ENCODE measurements at regions not wholly inside any gene's neighbourhood (a gene's known extent, or its start where the extent isn't known, plus 50 kb on each side); places are given as distances from the start of the nearest gene placed in this dataset.
A peak's percentile ranks its signal among the peaks of the same experiment; 100 is the strongest.

DNA sequence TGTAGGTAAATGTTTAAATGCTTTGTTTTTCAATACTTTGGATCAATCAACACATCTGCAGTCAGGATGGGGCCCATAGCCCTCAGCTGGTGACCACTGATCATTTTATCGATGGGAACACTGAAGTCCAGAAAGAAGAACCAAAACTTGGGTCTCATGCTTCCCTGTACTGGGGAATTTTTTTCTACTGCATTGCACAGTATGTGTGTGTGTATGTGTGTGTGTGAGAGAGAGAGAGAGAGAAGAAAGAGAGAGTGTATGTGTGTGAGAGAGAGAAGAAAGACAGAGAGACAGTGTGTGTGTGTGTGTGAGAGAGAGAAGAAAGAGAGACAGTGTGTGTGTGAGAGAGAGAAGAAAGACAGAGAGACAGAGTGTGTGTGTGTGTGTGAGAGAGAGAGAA is 202.9 kb upstream of the MSX2 start:
- TF ChIP-seq, protein P1, sequence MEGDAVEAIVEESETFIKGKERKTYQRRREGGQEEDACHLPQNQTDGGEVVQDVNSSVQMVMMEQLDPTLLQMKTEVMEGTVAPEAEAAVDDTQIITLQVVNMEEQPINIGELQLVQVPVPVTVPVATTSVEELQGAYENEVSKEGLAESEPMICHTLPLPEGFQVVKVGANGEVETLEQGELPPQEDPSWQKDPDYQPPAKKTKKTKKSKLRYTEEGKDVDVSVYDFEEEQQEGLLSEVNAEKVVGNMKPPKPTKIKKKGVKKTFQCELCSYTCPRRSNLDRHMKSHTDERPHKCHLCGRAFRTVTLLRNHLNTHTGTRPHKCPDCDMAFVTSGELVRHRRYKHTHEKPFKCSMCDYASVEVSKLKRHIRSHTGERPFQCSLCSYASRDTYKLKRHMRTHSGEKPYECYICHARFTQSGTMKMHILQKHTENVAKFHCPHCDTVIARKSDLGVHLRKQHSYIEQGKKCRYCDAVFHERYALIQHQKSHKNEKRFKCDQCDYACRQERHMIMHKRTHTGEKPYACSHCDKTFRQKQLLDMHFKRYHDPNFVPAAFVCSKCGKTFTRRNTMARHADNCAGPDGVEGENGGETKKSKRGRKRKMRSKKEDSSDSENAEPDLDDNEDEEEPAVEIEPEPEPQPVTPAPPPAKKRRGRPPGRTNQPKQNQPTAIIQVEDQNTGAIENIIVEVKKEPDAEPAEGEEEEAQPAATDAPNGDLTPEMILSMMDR (IDR thresholded peaks at IDR 0.05) = no peak
- Histone ChIP-seq H3K4me3 (no peak overlapping the region), H3K4me1 (no peaks in the 10 kb centered on the region), H3K9me3 (no peaks in the 10 kb centered on the region), H3K36me3 (no peaks in the 10 kb centered on the region), H3K27ac (no peak overlapping the region), H3K27me3 (no peaks in the 10 kb centered on the region)
- peak; percentile 5 for DNase-seq (ENCODE audit: low spot score)

DNA sequence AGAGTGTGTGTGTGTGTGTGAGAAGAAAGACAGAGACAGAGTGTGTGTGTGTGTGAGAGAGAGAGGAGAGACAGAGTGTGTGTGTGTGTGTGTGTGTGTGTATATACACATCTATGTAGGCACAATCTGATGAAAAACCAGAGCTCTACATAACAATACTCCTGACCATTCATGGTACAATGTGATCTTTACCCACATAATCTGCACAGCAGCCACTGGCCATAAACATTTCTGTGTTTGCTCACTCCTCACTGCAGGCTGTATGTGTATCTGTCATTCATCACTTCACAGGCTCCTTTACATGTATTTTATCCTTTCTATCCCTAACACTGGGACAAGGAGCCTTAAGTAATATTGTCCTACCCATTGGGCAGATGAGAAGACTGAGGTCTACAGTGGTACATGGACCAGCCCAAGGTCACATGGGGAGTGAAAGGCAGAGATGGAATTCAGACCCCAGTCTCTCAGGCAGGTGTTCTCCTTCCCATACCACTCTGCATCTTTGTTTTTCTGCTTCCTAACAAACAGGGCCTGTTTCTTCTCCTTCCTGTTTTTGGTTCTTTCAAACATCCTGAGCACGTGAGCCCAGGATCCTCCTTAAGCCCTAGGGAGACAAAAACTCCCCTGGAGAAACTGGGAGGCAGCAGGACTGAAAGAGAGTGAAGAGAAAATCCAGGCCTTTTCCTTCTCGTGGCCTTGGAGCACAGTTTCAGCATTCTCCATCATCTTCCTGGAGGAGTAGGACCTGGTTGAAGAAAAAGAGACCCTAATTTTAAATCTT is 201.7 kb upstream of the MSX2 start:
- H3K9me3 ChIP-seq = no peaks in the 10 kb centered on the region
- no peak for DNase-seq (ENCODE audit: low spot score)
- no peak overlapping the region for H3K4me3 ChIP-seq
- H3K36me3 ChIP-seq = no peaks in the 10 kb centered on the region
- TF ChIP-seq, protein P1 (IDR thresholded peaks at IDR 0.05) = no peak
- H3K27me3 ChIP-seq = no peaks in the 10 kb centered on the region
- no peaks in the 10 kb centered on the region for H3K4me1 ChIP-seq
- H3K27ac ChIP-seq = no peak overlapping the region

DNA sequence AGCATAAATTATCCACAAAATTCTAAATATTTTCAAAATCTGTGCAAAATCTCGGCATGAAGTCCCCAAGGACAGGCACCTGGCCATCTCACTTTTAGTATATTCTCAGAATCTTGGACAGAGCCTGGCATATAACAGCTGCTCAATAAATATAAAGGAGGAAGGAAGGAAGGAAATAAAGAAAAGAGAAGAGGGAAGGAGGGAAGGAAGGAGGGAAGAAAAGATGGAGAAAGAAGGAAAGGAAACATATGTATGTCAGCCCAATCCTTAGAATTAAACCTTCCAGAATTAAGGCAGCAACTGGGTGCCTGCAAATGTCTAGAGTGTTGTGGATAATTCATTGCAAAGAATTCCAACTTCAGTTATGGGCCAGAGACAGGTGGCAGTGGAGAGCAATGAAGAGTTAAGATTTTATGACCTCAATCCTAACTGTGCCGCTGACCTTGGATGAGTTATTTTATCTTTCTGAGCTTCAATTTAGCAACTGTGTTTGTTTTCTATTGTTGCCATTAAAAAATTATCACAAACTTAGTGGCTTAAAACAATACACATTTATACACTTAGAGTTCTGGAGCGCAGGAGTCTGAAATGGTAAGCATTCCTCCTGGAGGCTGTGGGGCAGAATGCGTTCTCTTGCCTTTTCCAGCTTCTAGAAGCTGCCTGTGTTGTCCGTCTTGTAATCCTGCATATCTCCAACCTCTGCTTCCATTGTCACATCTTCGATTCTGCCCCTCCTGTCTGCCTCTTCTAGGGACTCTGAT is 200.9 kb upstream of the MSX2 start:
- TF ChIP-seq, protein P1 (IDR thresholded peaks at IDR 0.05) = no peak
- Histone ChIP-seq H3K4me3 (no peak overlapping the region), H3K27ac (no peak overlapping the region), H3K9me3 (no peaks in the 10 kb centered on the region), H3K36me3 (no peaks in the 10 kb centered on the region), H3K27me3 (no peaks in the 10 kb centered on the region), H3K4me1 (no peaks in the 10 kb centered on the region)
- DNase-seq (ENCODE audit: low spot score) = no peak

DNA sequence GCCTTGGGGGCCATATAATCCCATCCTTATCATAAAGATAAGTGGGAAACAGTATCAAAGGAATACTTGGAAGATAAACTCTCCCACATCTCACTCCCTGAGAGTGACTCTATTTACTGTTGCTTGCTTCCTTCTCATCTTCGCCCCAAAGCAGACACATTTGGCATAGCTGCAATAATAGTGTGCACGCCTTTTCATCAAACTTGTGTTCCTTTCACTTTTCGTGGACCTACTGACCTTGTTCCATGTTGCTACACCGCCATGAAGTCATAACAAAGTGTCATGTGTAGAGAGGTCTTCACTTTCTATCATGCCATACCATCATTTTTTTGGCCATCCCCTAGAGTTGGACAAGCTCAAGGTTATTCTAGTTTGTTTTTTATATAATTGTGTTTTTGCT is 200.0 kb upstream of the MSX2 start:
- H3K4me3 ChIP-seq = no peak overlapping the region
- no peaks in the 10 kb centered on the region for H3K4me1 ChIP-seq
- H3K27ac ChIP-seq = no peak overlapping the region
- TF ChIP-seq, protein P1 (IDR thresholded peaks at IDR 0.05) = no peak
- H3K36me3 ChIP-seq = no peaks in the 10 kb centered on the region
- no peak for DNase-seq (ENCODE audit: low spot score)
- H3K27me3 ChIP-seq = no peaks in the 10 kb centered on the region
- no peaks in the 10 kb centered on the region for H3K9me3 ChIP-seq

DNA sequence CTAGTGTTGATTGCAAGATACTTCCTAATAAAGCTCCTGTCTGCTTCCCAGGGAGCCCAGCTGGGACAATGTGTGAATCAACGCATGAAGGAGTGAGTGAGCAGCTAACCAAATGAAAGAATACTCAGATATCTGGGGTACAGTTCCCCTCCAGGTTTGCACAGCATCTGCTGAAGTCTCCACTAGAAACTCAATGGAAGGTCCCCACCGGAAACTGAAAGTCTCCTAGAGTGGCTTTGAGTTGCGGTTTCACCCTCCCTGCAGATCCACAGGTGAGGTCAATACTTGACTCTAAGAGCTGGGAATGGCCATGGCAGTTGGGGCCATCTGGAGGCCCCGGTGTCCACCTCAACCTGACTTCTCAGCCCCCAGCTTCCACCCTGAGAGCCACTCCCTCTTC is 198.2 kb upstream of the MSX2 start:
- Histone ChIP-seq H3K4me3 (no peak overlapping the region), H3K27me3 (no peaks in the 10 kb centered on the region), H3K36me3 (no peaks in the 10 kb centered on the region), H3K27ac (no peak overlapping the region), H3K9me3 (no peaks in the 10 kb centered on the region), H3K4me1 (no peaks in the 10 kb centered on the region)
- TF ChIP-seq, protein P1 (IDR thresholded peaks at IDR 0.05) = no peak
- DNase-seq (ENCODE audit: low spot score) = no peak
